GM12878 (cell line): ENCODE measurements at regions not wholly inside any gene's neighbourhood (a gene's known extent, or its start where the extent isn't known, plus 50 kb on each side); places are given as distances from the start of the nearest gene placed in this dataset.

Experiments used
- ATAC-seq: fragments of 200-7000 bp; cut with Tn5 transposase; 3 replicates; pipeline ENCODE4 v1.9.1; 2020; ENCODE audit warnings: mild to moderate bottlenecking, moderate library complexity
- BruUV-seq: library from RNA; stranded (reverse); fragments of 400-500 nt; replicated peaks from 2 replicates; lab custom pipeline; 2021; lab: Mats Ljungman, UMichigan
- CTCF ChIA-PET: fragments of 300-600 bp; sonication (Branson Sonifier 250); formaldehyde crosslinking; extraction: SDS; loops from one replicate; lab custom pipeline; 2021; ENCODE audit warnings: inconsistent platforms; lab: Yijun Ruan, JAX
- POLR2A ChIA-PET: fragments of 350-600 bp; formaldehyde crosslinking; extraction: SDS; loops from one replicate; lab custom pipeline; 2021; ENCODE audit warnings: inconsistent platforms; lab: Charles Lee
- RAD21 ChIA-PET: fragments of 300-600 bp; sonication (Branson Sonifier 250); formaldehyde crosslinking; loops from one replicate; lab custom pipeline; 2023; ENCODE audit warnings: antibody characterized with exemption; ENCODE audit not compliant: unreplicated experiment; lab: Charles Lee
- SMC1A ChIA-PET: fragments of 300-600 bp; sonication (Branson Sonifier 250); formaldehyde crosslinking; loops from one replicate; lab custom pipeline; 2023; ENCODE audit not compliant: unreplicated experiment, uncharacterized antibody; lab: Charles Lee
- DNase-seq: peaks from one replicate; pipeline ENCODE4 v3.0.0-alpha.2; 2011; ENCODE audit warnings: low read depth, low spot score
- FAIRE-seq: peaks from 3 replicates; lab custom pipeline; 2011; peaks lifted over from hg19 to GRCh38; lab: Jason Lieb, UNC
- H2AFZ ChIP-seq: 2 replicates; pipeline ENCODE4 v1.6.0; 2011; ENCODE audit warnings: low read depth, low read length, control low read depth; ENCODE audit not compliant: control insufficient read depth
- H3K27ac ChIP-seq: 2 replicates; pipeline ENCODE4 v1.5.1; 2011; ENCODE audit warnings: control low read depth; ENCODE audit not compliant: control insufficient read depth, insufficient read depth
- H3K27me3 ChIP-seq, 2 experiments: replicated peaks in 1 of 2; 2 replicates each; pipeline versions ENCODE4 v1.6.0 to v1.6.1; 2011; ENCODE audit warnings: low read length in 1 of 2; ENCODE audit not compliant: control insufficient read depth in 2 of 2, insufficient read depth in 2 of 2
- H3K36me3 ChIP-seq, 2 experiments: 2 replicates each; pipeline ENCODE4 v1.5.1; 2011; ENCODE audit warnings: low read length in 1 of 2; ENCODE audit not compliant: control insufficient read depth in 2 of 2, insufficient read depth in 2 of 2
- H3K4me1 ChIP-seq: 2 replicates; pipeline ENCODE4 v1.6.1; 2011; ENCODE audit warnings: mild to moderate bottlenecking, low read length, moderate library complexity, mixed read lengths; ENCODE audit not compliant: control insufficient read depth, insufficient read depth
- H3K4me2 ChIP-seq: 2 replicates; pipeline ENCODE4 v1.6.0; 2011; ENCODE audit warnings: control low read depth; ENCODE audit not compliant: control insufficient read depth, insufficient read depth
- H3K4me3 ChIP-seq: fragments of 200-600 bp; sonication (generic); 2 replicates; pipeline ENCODE4 v1.5.1; 2016
- H3K79me2 ChIP-seq: 2 replicates; pipeline ENCODE4 v1.6.0; 2011; ENCODE audit warnings: low read length; ENCODE audit not compliant: control insufficient read depth, insufficient read depth
- H3K9ac ChIP-seq: 2 replicates; pipeline ENCODE4 v1.8.0; 2011; ENCODE audit warnings: low read length, control low read depth, mixed read lengths; ENCODE audit not compliant: control insufficient read depth, insufficient read depth
- H3K9me3 ChIP-seq: replicated peaks from 3 replicates; pipeline ENCODE4 v1.5.1; 2011; ENCODE audit warnings: mild to moderate bottlenecking, low read length; ENCODE audit not compliant: control insufficient read depth, insufficient read depth
- H4K20me1 ChIP-seq: 2 replicates; pipeline ENCODE4 v1.6.0; 2011; ENCODE audit not compliant: control insufficient read depth, insufficient read depth
- BHLHE40 ChIP-seq, 2 experiments: fragments of 450-650 bp in 1 of 2; IDR thresholded peaks; 2 replicates each; pipeline ENCODE4 v1.6.1; 2011 to 2017; ENCODE audit warnings: low read depth in 2 of 2, borderline replicate concordance in 1 of 2, improper control_type of control experiment in 1 of 2, low read length in 1 of 2, mild to moderate bottlenecking in 1 of 2
- CBX5 ChIP-seq: sonication (generic); IDR thresholded peaks from 2 replicates; pipeline ENCODE4 v1.6.1; 2016; ENCODE audit warnings: low read depth, moderate library complexity, mild to moderate bottlenecking, inconsistent platforms
- CEBPB ChIP-seq, 2 experiments: fragments of 150-350 bp in 1 of 2; IDR thresholded peaks; 2 replicates each; pipeline ENCODE4 v1.6.1; 2012 to 2014; ENCODE audit warnings: low read depth in 2 of 2, low read length in 2 of 2, borderline replicate concordance in 1 of 2, inconsistent platforms in 1 of 2
- CHD1 ChIP-seq: IDR thresholded peaks from 2 replicates; pipeline ENCODE4 v1.6.1; 2012; ENCODE audit warnings: low read depth, low read length, improper control_type of control experiment
- CHD4 ChIP-seq: fragments of 200-600 bp; sonication (generic); IDR thresholded peaks from 2 replicates; pipeline ENCODE4 v1.6.1; 2016; ENCODE audit warnings: mild to moderate bottlenecking
- ESRRA ChIP-seq: IDR thresholded peaks from 2 replicates; pipeline ENCODE4 v1.6.1; 2012; ENCODE audit warnings: mild to moderate bottlenecking, low read length, improper control_type of control experiment
- FOXM1 ChIP-seq: IDR thresholded peaks from 2 replicates; pipeline ENCODE4 v1.6.1; 2012; ENCODE audit warnings: low read depth, mild to moderate bottlenecking, inconsistent platforms, low read length, moderate library complexity
- IKZF2 ChIP-seq, 2 experiments: fragments of 450-650 bp; IDR thresholded peaks; 2 replicates each; pipeline ENCODE4 v1.6.1; 2017; ENCODE audit warnings: mild to moderate bottlenecking in 2 of 2, moderate library complexity in 2 of 2
- IRF4 ChIP-seq: IDR thresholded peaks from 2 replicates; pipeline ENCODE4 v1.6.1; 2011; ENCODE audit warnings: low read depth, low read length
- NFIC ChIP-seq: IDR thresholded peaks from 2 replicates; pipeline ENCODE4 v1.6.1; 2012; ENCODE audit warnings: low read depth, mild to moderate bottlenecking, inconsistent platforms, low read length, moderate library complexity
- NFYA ChIP-seq: IDR thresholded peaks from 2 replicates; pipeline ENCODE4 v1.6.1; 2011; ENCODE audit warnings: low read depth, mild to moderate bottlenecking, low read length, improper control_type of control experiment, borderline replicate concordance
- NR2C1 ChIP-seq: fragments of 450-650 bp; IDR thresholded peaks from 2 replicates; pipeline ENCODE4 v1.6.1; 2017; ENCODE audit warnings: antibody characterized with exemption, mild to moderate bottlenecking, moderate library complexity
- POLR2A ChIP-seq: IDR thresholded peaks from 2 replicates; pipeline ENCODE4 v1.6.1; 2011; ENCODE audit warnings: low read depth, mild to moderate bottlenecking, low read length
- SIX5 ChIP-seq: IDR thresholded peaks from 2 replicates; pipeline ENCODE4 v1.6.1; 2011; ENCODE audit warnings: mild to moderate bottlenecking, low read depth, low read length, moderate library complexity; ENCODE audit not compliant: severe bottlenecking
- TAF1 ChIP-seq: IDR thresholded peaks from 2 replicates; pipeline ENCODE4 v1.6.1; 2011; ENCODE audit warnings: mild to moderate bottlenecking, low read depth, low read length, borderline replicate concordance
- WGBS: methylation state at CpG from one replicate; pipeline ENCODE4 v1.1.6; 2016; ENCODE audit warnings: low lambda C conversion rate; ENCODE audit not compliant: insufficient replicate concordance, insufficient coverage; ENCODE audit errors: missing lambda C conversion rate; 5-methylcytosine and 5-hydroxymethylcytosine counted together
- in situ Hi-C: fragments of 300-500 bp; cut with MboI; formaldehyde crosslinking; loops from 9 replicates; pipeline ENCODE4 v1.14.3; 2018; ENCODE audit warnings: mixed read lengths
- intact Hi-C: fragments of 100-400 bp; cut with micrococcal nuclease; formaldehyde crosslinking; loops from one replicate; pipeline ENCODE4 v1.14.2; 2022; ENCODE audit not compliant: unreplicated experiment
- TF ChIP-seq, protein P1 (sequence below): fragments of 450-650 bp; IDR thresholded peaks from 2 replicates; pipeline ENCODE4 v1.6.1; 2017; ENCODE audit warnings: mild to moderate bottlenecking

DNA sequence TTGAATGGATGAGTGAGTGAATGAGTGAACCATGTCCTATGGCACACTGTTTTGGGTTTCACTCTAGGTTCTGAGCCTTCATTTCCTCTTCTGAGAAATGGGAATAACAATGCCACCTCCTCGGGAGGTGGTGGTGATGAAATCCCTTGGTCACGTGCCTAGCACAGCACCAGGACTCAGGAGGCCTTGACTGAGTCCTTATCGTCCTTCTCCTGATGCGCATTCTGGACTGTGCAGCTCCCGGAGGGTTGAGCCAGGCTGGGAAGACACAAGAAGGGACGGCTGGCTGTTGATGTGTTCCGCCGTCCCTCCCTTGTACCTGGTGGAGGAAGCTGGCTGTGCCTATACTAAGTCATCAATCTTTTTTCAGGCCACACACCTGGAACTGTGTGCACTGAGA is 437.3 kb downstream of the ZNF521 start:
- BruUV-seq = no TSS peak
- WGBS = 29% methylated on average over 8 of the region's 8 CpGs
- H3K27me3 ChIP-seq = peaks cover 3 to 5% of the 10 kb centered on the region in 2 experiments; a peak in 2 of 4 replicates
- no peak overlapping the region for H3K27ac ChIP-seq
- no peak for FAIRE-seq
- H3K4me2 ChIP-seq = no peak overlapping the region
- CTCF ChIA-PET = no interaction called here
- H3K4me1 ChIP-seq = no peaks in the 10 kb centered on the region
- SMC1A ChIA-PET = no interaction called here
- TF ChIP-seq TAF1 (no peak), IKZF2 (IDR thresholded peaks at IDR 0.05) (no peak), NFIC (no peak), CHD4 (no peak), IRF4 (no peak), ESRRA (no peak), NR2C1 (no peak), BHLHE40 (IDR thresholded peaks at IDR 0.05; ENCODE audit: borderline replicate concordance in 1 of 2, low read depth in 2 of 2, low read length in 1 of 2) (no peak), POLR2A (no peak), CEBPB (IDR thresholded peaks at IDR 0.05; ENCODE audit: borderline replicate concordance in 1 of 2, low read depth in 2 of 2, low read length in 2 of 2) (no peak), CHD1 (no peak), NFYA (no peak), CBX5 (no peak), FOXM1 (no peak), SIX5 (no peak)
- TF ChIP-seq, protein P1, sequence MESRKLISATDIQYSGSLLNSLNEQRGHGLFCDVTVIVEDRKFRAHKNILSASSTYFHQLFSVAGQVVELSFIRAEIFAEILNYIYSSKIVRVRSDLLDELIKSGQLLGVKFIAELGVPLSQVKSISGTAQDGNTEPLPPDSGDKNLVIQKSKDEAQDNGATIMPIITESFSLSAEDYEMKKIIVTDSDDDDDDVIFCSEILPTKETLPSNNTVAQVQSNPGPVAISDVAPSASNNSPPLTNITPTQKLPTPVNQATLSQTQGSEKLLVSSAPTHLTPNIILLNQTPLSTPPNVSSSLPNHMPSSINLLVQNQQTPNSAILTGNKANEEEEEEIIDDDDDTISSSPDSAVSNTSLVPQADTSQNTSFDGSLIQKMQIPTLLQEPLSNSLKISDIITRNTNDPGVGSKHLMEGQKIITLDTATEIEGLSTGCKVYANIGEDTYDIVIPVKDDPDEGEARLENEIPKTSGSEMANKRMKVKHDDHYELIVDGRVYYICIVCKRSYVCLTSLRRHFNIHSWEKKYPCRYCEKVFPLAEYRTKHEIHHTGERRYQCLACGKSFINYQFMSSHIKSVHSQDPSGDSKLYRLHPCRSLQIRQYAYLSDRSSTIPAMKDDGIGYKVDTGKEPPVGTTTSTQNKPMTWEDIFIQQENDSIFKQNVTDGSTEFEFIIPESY = no peak
- in situ Hi-C loops = no loop called here
- H3K36me3 ChIP-seq = no peaks in the 10 kb centered on the region
- H3K4me3 ChIP-seq = no peak overlapping the region
- H4K20me1 ChIP-seq = no peaks in the 10 kb centered on the region
- DNase-seq = no peak
- ATAC-seq = no peak
- H3K79me2 ChIP-seq = no peaks in the 10 kb centered on the region
- no peak overlapping the region for H2AFZ ChIP-seq
- no peaks in the 10 kb centered on the region for H3K9me3 ChIP-seq
- RAD21 ChIA-PET = no interaction called here
- POLR2A ChIA-PET = no interaction called here
- H3K9ac ChIP-seq = no peak overlapping the region
- intact Hi-C loops = no loop called here
